GM19035 (cell line): ENCODE measurements at regions not wholly inside any gene's neighbourhood (a gene's known extent, or its start where the extent isn't known, plus 50 kb on each side); places are given as distances from the start of the nearest gene placed in this dataset.

Experiments
- ATAC-seq: cut with Tn5 transposase; IDR thresholded peaks from one replicate; pipeline ENCODE4 v1.9.1; 2021; ENCODE audit not compliant: unreplicated experiment

DNA sequence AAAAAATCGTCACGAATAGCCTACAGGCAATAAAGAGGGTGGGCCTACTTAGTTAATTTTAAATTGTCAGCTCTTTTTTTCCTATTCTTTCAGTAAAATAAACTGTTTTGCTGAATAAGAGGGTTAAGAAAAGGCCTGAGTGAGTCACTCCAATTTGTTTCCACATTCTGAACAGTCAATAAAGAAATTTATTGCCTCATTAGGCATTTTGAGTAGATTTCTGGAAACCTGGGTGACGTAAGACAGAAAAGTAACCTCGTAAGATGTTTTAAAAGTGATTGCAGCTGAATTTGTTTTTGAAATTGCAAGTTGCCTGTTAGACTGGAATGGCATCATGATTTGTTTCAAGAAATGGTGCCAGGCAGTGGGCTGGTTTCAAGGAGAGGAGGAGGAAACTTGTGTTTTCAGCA, 439.3 kb downstream of the USP25 start:
- no peak for ATAC-seq

GRCh38 chr21:16169779-16170178, 440.0 kb downstream of the USP25 start:
- ATAC-seq = no peak

- ATAC-seq = no peak
These were observed 446.8 kb downstream of the USP25 start for GRCh38 chr21:16176570-16176969.

GRCh38 chr21:16177532-16177931, 447.8 kb downstream of the USP25 start:
- no peak for ATAC-seq

- ATAC-seq = no peak
These were observed 450.0 kb downstream of the USP25 start for GRCh38 chr21:16179773-16180172.

DNA sequence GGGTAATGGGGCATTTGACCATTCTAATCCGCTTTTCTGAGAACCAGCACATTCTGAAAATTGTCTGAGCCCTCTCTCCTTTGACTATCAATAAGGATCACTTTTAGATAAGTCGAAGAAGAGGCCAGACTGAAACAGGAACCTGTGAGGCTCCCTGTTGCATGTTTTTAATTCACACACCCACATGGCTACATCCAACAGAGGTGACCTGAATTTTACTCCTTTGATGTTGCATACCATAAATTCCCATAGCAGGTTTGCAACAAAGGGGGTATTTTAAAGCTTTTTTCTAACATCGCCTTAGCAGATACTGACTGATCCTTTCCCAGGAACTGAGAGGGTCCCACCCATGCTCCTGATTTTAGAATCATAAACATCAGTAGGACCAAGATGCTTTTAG, 450.8 kb downstream of the USP25 start:
- no peak for ATAC-seq

- no peak for ATAC-seq
These were observed 451.2 kb downstream of the USP25 start for GRCh38 chr21:16181018-16181417.

DNA sequence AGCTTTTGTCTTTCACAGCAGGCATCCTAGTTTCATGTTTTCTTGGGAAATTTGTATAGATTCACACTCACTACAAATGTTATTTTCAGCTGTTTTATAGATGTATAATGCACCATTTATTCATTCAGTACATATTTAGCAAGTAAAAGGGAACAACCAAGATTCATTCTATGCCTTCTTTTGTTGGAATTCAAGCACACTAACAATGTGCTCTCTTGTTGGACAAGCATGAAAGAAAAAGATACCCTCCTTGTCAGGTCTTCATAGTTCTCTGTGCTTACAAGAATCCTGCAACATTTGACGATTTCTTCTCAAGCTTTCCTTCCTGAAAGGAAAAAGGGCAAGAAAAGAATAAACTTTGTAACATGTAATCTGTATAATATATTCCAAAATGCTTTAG, 456.0 kb downstream of the USP25 start:
- ATAC-seq = no peak

DNA sequence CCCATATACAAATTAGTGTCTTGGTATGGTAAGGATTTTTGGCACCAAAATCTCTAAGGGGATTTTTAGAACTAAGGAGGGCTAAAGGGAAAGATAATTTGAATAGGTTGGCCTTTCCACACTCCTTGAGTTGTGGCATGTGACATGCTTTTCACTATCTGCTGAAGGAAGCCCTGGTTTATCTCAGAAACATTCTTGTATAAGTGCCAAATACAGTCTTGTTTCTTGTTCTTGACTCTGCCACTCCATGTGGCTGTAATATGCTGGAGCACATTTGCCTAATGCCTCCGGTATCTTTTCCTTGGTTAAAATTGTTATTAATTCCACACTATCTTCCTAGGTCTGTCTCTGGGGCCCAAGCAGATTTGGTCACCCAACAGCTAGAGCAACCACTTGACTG, 457.0 kb downstream of the USP25 start:
- no peak for ATAC-seq

GRCh38 chr21:16187603-16188301, 458.0 kb downstream of the USP25 start:
- no peak for ATAC-seq

DNA sequence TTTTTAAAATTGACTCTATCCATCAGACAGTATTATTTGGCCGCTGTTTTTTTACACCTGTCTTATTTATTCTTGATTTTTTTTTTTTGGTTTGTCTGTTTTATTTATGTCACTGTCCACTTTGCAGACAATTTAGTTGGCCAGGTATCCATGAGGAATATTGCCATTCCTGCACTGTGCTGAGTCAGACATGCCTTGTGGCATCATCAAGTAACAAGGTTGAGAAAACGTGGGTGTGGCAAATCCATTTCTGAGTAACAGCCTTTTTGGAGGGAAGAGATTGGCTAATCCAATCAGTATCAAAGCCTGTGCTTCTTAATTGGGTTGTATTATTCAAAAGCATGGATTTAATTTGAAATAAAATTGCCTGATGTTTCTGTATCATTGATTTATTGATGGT, 463.1 kb downstream of the USP25 start:
- ATAC-seq = no peak

GRCh38 chr21:16193496-16194094, 463.8 kb downstream of the USP25 start:
- no peak for ATAC-seq

DNA sequence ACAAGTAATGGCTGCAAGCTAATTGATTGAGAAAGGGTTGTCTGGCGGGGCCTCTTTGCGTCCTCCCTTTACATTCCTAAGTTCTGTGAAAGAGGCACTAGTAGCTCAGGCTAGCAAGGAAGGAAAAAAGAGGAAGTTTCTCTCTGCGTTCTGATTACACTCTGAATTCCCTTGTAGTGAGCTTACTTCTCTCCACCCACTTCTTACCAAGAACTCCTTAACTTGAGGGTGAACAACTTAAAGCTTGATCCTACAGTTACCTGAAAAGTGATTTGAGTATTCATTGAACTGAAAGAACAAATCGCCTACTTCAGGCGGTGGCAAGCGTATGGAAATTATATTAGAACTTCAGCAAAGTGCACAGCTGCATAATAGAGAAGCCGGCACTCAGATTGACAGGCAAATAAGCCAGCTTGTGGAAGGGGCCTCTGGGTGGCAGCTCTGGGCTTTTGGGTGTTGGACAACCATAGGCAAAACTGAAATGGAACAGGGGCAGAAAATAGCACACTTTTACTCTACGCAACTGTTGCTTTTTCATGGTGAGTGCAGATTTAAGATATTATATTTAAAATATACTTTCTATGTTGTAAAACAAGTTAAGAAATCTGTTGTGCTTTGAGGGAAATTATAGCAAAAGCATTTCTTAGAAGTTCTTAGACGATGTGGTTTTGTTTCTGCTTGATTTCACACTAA, 464.5 kb downstream of the USP25 start:
- peak; percentile 67 for ATAC-seq

- ATAC-seq = no peak
These were observed 465.2 kb downstream of the USP25 start for GRCh38 chr21:16194788-16195537.

- no peak for ATAC-seq
These were observed 465.7 kb downstream of the USP25 start for GRCh38 chr21:16195538-16195910.

GRCh38 chr21:16196001-16196400, 466.2 kb downstream of the USP25 start:
- ATAC-seq = no peak

DNA sequence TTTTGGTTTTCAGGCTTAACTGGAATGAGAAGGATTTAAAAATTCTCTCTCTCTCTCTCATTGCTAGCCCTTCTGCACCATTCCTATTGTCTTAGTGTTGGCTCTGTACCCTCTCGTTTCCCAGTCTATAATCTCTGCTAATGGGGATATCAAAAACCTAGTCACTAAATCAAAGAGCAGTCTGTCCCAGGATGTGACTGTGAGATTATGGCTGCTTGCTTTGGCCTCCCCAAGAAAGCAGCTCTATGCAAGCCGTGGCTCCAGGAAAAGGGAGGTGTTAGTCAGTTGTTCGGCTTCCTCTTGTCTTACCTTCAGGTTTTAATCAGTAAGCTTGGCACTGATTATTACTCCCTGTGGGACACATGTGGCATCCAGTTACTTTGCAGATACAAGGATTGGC, 468.8 kb downstream of the USP25 start:
- no peak for ATAC-seq

- no peak for ATAC-seq
These were observed 469.8 kb downstream of the USP25 start for GRCh38 chr21:16199539-16199938.

DNA sequence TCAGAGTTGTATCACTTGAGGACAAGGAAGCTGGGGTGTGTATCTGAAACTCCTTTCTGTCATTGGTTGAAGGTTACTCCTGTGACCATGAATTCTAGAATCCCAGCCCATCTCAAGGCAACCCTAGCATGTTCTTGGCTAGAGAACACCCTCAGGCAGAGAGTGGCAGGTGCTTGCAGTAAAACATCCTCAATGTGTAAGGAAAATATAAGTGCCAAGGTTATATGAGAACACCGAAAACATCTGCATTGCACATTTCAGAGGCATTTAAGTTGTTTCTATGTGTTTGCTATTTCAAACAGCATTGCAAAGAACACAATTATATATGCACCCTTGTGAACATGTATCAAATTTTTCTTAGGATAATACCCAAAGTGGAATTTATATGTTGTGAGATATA, 471.9 kb downstream of the USP25 start:
- ATAC-seq = no peak

GRCh38 chr21:16205527-16205926, 475.7 kb downstream of the USP25 start:
- no peak for ATAC-seq
